ENCODE measurements at regions not wholly inside any gene's neighbourhood (a gene's known extent, or its start where the extent isn't known, plus 50 kb on each side); places are given as distances from the start of the nearest gene placed in this dataset.

DNA sequence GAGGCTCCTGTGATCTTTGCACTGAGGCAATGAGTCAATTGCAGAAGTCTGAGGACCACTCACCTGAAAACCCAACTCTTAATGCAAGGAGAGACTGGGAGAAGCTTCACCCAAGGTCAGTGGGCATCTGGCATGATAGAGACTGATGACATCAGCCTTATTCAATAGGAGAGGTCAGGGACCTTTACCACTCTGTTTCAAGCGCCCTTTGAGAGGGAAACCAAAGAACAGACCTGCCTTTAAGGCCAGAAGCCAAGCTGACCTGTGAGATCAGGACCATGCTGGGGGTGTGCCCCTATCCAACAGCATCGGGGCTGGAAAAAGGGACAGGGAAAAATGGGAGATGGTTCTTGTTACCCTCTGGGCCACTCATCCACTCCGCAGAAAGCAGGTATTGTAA lies 83.3 kb upstream of the FOXN3 start:
- TF ChIP-seq, protein P1, sequence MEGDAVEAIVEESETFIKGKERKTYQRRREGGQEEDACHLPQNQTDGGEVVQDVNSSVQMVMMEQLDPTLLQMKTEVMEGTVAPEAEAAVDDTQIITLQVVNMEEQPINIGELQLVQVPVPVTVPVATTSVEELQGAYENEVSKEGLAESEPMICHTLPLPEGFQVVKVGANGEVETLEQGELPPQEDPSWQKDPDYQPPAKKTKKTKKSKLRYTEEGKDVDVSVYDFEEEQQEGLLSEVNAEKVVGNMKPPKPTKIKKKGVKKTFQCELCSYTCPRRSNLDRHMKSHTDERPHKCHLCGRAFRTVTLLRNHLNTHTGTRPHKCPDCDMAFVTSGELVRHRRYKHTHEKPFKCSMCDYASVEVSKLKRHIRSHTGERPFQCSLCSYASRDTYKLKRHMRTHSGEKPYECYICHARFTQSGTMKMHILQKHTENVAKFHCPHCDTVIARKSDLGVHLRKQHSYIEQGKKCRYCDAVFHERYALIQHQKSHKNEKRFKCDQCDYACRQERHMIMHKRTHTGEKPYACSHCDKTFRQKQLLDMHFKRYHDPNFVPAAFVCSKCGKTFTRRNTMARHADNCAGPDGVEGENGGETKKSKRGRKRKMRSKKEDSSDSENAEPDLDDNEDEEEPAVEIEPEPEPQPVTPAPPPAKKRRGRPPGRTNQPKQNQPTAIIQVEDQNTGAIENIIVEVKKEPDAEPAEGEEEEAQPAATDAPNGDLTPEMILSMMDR (IDR thresholded peaks at IDR 0.05), result no peak
- no peak for TF ChIP-seq EZH2 (IDR thresholded peaks at IDR 0.05; ENCODE audit: borderline replicate concordance, insufficient read depth, low read depth, low read length, poor library complexity, severe bottlenecking)

Data from B cell (primary cell).